ENCODE measurements at regions not wholly inside any gene's neighbourhood (a gene's known extent, or its start where the extent isn't known, plus 50 kb on each side); places are given as distances from the start of the nearest gene placed in this dataset.

GRCh38 chr4:71906096-71906495 lies 122.2 kb upstream of the GC start:
- TF ChIP-seq CTCF (IDR thresholded peaks at IDR 0.05; ENCODE audit: insufficient read depth, low read depth, low read length): no peak
- TF ChIP-seq EZH2 (IDR thresholded peaks at IDR 0.05; ENCODE audit: insufficient read depth, low read length): no peak

Measured in astrocyte (in vitro differentiated cells and primary cell).